Gastrocnemius medialis (tissue), 4 donors: ENCODE measurements at regions not wholly inside any gene's neighbourhood (a gene's known extent, or its start where the extent isn't known, plus 50 kb on each side); places are given as distances from the start of the nearest gene placed in this dataset.

Experiments
- ATAC-seq, 2 donors: fragments of 150-250 bp; one replicate each; pipeline ENCODE4 v1.9.1; 2016
- DNase-seq, 2 donors: peaks; one replicate each; pipeline ENCODE4 v3.0.0-alpha.2; 2019
- H3K27ac ChIP-seq, 4 donors: fragments of 200-600 bp; sonication (generic); 1 replicate in 1 of 4; 2 replicates in 3 of 4; pipeline ENCODE4 v1.5.1; 2016 to 2018; ENCODE audit warnings: mild to moderate bottlenecking in 2 of 4, moderate library complexity in 1 of 4
- H3K27me3 ChIP-seq, 3 donors: fragments of 200-600 bp; sonication (generic) in 2 of 3; 1 replicate in 1 of 3; 2 replicates in 2 of 3; pipeline versions ENCODE4 v1.5.1 to v1.6.0; 2016 to 2019; ENCODE audit warnings: mild to moderate bottlenecking in 1 of 3, moderate library complexity in 1 of 3
- H3K36me3 ChIP-seq, 2 donors: fragments of 200-600 bp; sonication (generic) in 1 of 2; one replicate each; pipeline ENCODE4 v1.5.1; 2017 to 2018
- H3K4me1 ChIP-seq, 2 donors: fragments of 200-600 bp; sonication (generic) in 1 of 2; one replicate each; pipeline ENCODE4 v1.5.1; 2016 to 2017; ENCODE audit warnings: mild to moderate bottlenecking in 2 of 2
- H3K4me3 ChIP-seq, 4 donors: fragments of 200-600 bp; sonication (generic) in 3 of 4; 1 replicate in 1 of 4; 2 replicates in 3 of 4; pipeline ENCODE4 v1.5.1; 2016 to 2019; ENCODE audit warnings: mild to moderate bottlenecking in 2 of 4
- H3K9me3 ChIP-seq, 3 donors: fragments of 200-600 bp; sonication (generic) in 2 of 3; 1 replicate in 1 of 3; 2 replicates in 2 of 3; pipeline ENCODE4 v1.5.1; 2016 to 2019
- CTCF ChIP-seq, 5 experiments: fragments of 450-650 bp in 3 of 5; fragments of 200-600 bp in 2 of 5; sonication (generic) in 2 of 5; IDR thresholded peaks in 4 of 5; conservative IDR thresholded peaks in 1 of 5; 1 replicate in 4 of 5; 2 replicates in 1 of 5; pipeline ENCODE4 v1.5.1; 2016 to 2019; ENCODE audit warnings: antibody characterized with exemption in 5 of 5, mild to moderate bottlenecking in 3 of 5, moderate library complexity in 3 of 5
- POLR2A ChIP-seq, 2 donors: fragments of 450-650 bp; IDR thresholded peaks; one replicate each; pipeline ENCODE4 v1.6.1; 2017; ENCODE audit warnings: antibody characterized with exemption in 2 of 2, mild to moderate bottlenecking in 2 of 2, moderate library complexity in 2 of 2
- in situ Hi-C, 4 donors: fragments of 200-750 bp; cut with MboI; loops; one replicate each; pipeline versions ENCODE4 v1.15.0 to v1.8.0; 2017; ENCODE audit warnings: low sequenced_read_pairs in 4 of 4
- intact Hi-C: fragments of 100-400 bp; cut with DNase I; formaldehyde crosslinking; loops from one replicate; pipeline ENCODE4 v1.15.1; 2023; ENCODE audit warnings: low total_unique reads

GRCh38 chr21:38988509-38989378 is 183.0 kb downstream of the ETS2 start:
- H3K4me3 ChIP-seq = no peak overlapping the region
- no peaks in the 10 kb centered on the region for H3K36me3 ChIP-seq
- TF ChIP-seq POLR2A (IDR thresholded peaks at IDR 0.05) = no peak
- TF ChIP-seq CTCF (IDR thresholded peaks at IDR 0.05 in 4 of 5, conservative IDR thresholded peaks at IDR 0.05 in 1 of 5) = no peak
- no peaks in the 10 kb centered on the region for H3K27me3 ChIP-seq
- intact Hi-C loops (loop anchor here (2.0 to 5.0 kb wide), 2 partner anchors 61 to 184 kb away; partner anchors contain the start of gene ETS2), in situ Hi-C loops (loop anchor here in 1 of 4 donors (25.0 kb wide), 1 partner anchor 176 kb away; the partner anchor contains the start of gene ETS2)
- H3K4me1 ChIP-seq = peaks cover 80 to 90% of the 10 kb centered on the region in 2 donors
- DNase-seq (no peak), ATAC-seq (no peak)
- H3K27ac ChIP-seq = peak overlapping the region; percentile 64 to 77 (median 67)
- H3K9me3 ChIP-seq = no peaks in the 10 kb centered on the region

- intact Hi-C loops = loop anchor here (2.0 to 5.0 kb wide), 2 partner anchors 61 to 183 kb away; partner anchors contain the start of gene ETS2
- Histone ChIP-seq H3K9me3 (no peaks in the 10 kb centered on the region), H3K27me3 (no peaks in the 10 kb centered on the region), H3K4me3 (no peak overlapping the region), H3K36me3 (no peaks in the 10 kb centered on the region), H3K27ac (peak overlapping the region; percentile 13 to 67 (median 36)), H3K4me1 (peaks cover 76 to 84% of the 10 kb centered on the region in 2 donors)
- DNase-seq = no peak
- no peak for TF ChIP-seq POLR2A (IDR thresholded peaks at IDR 0.05)
- no peak for TF ChIP-seq CTCF (IDR thresholded peaks at IDR 0.05 in 4 of 5, conservative IDR thresholded peaks at IDR 0.05 in 1 of 5)
- in situ Hi-C loops = loop anchor here in 1 of 4 donors (25.0 kb wide), 1 partner anchor 176 kb away; the partner anchor contains the start of gene ETS2
- peak in 1 of 2 donors; percentile 22 for ATAC-seq
These were observed 182.1 kb downstream of the ETS2 start for GRCh38 chr21:38987633-38988508.

- intact Hi-C loops (loop anchor here (5.0 kb wide), 1 partner anchor 60 kb away; no protein-coding TSS in a partner anchor), in situ Hi-C loops (loop anchor here in 1 of 4 donors (25.0 kb wide), 1 partner anchor 175 kb away; the partner anchor contains the start of gene ETS2)
- Histone ChIP-seq H3K27me3 (no peaks in the 10 kb centered on the region), H3K9me3 (no peaks in the 10 kb centered on the region), H3K36me3 (no peaks in the 10 kb centered on the region), H3K27ac (peak overlapping the region; percentile 13 to 67 (median 36)), H3K4me1 (peaks cover 76 to 80% of the 10 kb centered on the region in 2 donors), H3K4me3 (no peak overlapping the region)
- no peak for TF ChIP-seq POLR2A (IDR thresholded peaks at IDR 0.05)
- TF ChIP-seq CTCF (IDR thresholded peaks at IDR 0.05 in 4 of 5, conservative IDR thresholded peaks at IDR 0.05 in 1 of 5) = no peak
- ATAC-seq (no peak), DNase-seq (no peak)
These were observed 181.3 kb downstream of the ETS2 start for GRCh38 chr21:38986806-38987632.

GRCh38 chr21:38986406-38986805 is 180.7 kb downstream of the ETS2 start:
- Histone ChIP-seq H3K27ac (no peak overlapping the region), H3K4me3 (no peak overlapping the region), H3K4me1 (peaks cover 71 to 74% of the 10 kb centered on the region in 2 donors), H3K27me3 (no peaks in the 10 kb centered on the region), H3K36me3 (no peaks in the 10 kb centered on the region), H3K9me3 (no peaks in the 10 kb centered on the region)
- ATAC-seq (no peak), DNase-seq (no peak)
- intact Hi-C loops (loop anchor here (5.0 kb wide), 1 partner anchor 59 kb away; no protein-coding TSS in a partner anchor), in situ Hi-C loops (loop anchor here in 1 of 4 donors (25.0 kb wide), 1 partner anchor 174 kb away; the partner anchor contains the start of gene ETS2)
- TF ChIP-seq CTCF (IDR thresholded peaks at IDR 0.05 in 4 of 5, conservative IDR thresholded peaks at IDR 0.05 in 1 of 5) (no peak), POLR2A (IDR thresholded peaks at IDR 0.05) (no peak)
